GM21515 (cell line): ENCODE measurements at regions not wholly inside any gene's neighbourhood (a gene's known extent, or its start where the extent isn't known, plus 50 kb on each side); places are given as distances from the start of the nearest gene placed in this dataset.

Experiments
- ATAC-seq: cut with Tn5 transposase; IDR thresholded peaks from one replicate; pipeline ENCODE4 v1.9.1; 2021; ENCODE audit not compliant: unreplicated experiment

DNA sequence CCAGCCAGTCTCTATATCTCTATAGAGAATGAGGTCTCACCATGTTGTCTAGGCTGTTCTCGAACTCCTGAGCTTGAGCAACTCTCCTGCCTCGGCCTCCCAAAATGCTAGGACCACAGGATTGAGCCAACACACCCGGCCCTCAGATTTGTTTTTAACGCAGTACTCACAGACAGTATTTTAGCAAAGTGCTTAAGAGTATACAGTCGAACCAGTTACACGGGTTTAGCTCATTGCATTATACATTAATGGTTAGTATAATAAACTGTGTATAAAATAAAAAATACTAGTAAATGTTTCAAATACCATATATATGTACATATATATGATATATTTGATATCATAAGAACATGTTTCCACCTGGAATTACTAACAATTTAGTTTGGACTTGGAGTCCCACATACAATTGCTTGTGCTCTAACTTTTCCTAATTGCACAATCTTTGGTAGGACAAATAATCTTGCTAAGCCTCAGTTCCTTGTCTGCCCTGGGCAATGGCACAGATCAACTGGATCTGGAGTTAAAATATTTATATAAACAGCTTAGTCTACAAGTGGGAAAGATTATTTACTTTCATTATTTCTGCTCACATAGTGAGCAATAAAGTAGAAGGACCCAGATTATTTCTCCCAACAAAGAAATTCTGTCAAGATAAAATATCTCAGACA, 508.9 kb upstream of the LRATD1 start:
- ATAC-seq = no peak

DNA sequence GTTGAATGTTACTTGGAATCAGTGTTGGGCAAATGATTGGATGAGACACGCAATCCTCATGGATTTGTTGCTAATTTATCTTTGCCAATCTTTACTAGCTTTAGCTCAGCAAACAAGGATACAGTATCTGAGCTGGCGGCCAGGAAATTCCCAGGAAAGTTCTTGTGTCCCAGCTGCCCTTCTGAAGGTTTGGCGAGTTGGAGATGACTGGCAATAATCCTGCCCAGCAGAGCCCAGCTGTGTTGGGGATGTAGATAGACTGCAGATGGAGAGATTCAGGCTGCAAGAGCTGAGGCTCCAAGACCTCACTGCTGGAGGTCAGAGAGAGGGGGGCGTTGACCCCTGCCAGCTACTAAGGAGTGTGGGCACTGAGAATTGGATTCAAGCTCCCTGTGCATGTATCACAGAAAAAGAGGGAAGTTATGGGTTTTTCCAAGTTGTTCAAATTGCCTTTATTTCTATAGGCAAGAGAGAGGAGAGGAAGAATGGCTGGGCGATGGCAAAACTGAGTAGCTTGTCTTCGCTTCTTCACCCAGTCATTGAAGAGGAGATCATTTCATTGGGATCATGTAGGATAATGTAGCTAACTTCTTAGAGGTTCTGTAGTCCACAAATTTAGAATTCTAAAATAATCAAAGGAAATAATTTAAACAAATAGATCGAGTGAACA, 506.8 kb upstream of the LRATD1 start:
- ATAC-seq = no peak

GRCh38 chr2:14126846-14127245, 505.7 kb upstream of the LRATD1 start:
- no peak for ATAC-seq

DNA sequence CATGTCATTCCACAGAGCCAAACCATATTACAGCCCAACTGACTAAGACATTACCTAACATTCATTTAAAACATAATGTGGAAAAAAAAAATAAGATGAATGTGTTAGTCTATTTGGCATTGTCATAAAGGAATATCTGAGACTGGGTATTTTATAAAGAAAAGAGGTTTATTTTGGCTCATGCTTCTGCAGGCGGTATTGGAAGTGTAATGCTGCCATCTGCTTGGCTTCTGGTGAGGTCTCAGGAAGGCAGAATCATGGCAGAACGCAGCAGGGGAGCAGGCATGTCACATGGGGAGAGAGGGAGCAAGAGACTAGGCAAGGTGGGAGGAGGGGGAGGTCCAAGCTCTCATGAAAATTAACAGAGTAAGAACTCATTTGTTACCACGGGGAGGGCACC, 504.8 kb upstream of the LRATD1 start:
- no peak for ATAC-seq

DNA sequence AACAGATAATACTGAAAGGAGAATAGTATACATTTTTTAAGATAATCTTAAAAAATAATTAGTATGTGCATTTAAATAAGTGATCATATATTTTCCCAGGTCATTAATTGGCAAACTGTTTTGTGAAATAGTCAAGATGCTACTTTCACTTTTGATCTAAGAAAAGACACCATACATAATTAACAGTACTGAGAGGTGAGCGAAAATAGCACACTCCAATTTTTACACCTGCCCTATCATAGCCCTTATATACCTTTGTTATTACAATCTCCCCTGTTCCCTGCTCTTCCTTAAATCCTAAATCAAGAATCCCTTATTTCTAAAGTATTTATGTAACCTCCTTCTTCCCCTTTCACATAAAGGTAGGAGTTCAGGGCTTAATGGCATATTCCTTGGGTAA, 500.1 kb upstream of the LRATD1 start:
- ATAC-seq = no peak

- no peak for ATAC-seq
These were observed 497.7 kb upstream of the LRATD1 start for GRCh38 chr2:14134771-14135170.

GRCh38 chr2:14136030-14136429, 496.5 kb upstream of the LRATD1 start:
- no peak for ATAC-seq

DNA sequence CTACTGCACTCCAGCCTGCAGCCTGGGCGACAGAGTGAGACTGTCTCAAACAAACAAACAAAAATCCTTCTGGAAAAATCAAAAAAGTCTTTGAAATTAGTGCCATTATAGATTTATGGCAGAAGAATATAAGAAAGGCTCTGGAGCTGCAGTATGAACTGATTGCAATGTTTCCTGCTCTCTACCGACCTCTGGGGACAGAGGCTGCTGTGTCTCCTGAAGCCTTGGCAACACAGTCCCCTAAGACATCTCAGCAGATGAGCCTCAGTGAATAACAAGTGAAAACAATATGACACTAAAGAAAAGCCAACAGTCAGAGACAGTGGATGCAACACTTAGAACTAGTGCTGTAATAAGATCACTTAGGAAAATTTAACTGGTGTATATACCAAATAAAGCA, 494.9 kb upstream of the LRATD1 start:
- no peak for ATAC-seq

DNA sequence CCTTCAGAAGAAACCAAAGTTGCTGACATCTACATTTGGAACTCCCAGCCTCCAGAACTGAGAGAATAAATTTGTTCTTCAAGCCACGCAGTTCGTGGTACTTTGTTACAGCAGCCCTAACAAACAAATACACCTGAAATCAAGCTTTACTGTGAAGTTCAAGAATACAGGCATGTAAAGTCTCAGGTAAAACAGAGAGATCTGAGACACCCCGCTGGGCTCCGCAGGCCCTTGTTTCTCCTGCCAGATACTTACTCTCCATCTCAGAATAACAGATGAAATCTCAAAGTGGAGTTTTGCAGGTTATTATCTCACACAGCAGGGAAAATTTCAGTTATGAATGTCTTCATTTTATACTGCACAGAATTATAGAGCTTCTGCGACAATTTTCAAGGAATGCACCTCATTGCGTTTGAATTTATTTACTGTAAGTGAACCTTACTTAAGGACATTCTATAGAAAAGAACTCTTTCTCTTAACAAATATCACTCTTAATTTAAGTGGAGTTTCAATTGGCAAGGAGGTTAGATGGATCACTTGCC, 492.4 kb upstream of the LRATD1 start:
- ATAC-seq = no peak

DNA sequence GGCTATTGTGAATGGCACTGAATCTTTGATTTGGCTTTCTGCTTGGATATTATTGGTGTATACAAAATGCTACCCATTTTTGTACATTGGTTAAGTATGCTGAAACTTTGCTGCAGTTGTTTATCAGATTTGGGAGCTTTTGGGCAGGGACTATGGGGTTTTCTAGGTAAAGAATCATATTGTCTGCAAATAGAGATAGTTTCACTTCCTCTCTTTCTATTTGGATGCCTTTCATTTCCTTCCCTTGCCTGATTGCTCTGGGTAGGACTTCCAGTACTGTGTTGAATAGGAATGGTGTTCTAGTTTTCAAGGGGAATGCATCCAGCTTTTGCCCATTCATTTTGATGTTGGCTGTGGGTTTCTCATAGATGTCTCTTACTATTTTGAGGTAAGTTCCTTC, 489.1 kb upstream of the LRATD1 start:
- no peak for ATAC-seq

- ATAC-seq = no peak
These were observed 484.3 kb upstream of the LRATD1 start for GRCh38 chr2:14148216-14148615.

DNA sequence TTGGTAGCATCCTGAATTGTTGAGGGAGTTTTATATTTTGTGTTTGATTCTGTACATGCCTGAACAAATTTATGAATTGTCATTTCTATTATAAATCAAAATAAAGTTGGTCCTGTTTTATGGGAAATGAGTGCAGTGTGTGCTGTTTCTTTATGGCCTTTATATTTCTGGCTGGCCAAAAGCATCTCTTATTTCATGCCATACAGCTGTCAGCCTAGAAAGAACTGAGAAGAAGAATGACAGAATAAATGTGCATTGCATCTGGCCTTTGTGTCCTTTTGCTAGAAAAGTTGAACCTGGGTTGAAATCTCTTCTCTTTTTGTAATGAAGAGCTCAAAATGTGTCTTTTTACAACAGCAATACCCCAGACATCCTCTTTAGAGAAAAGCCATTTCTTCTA, 474.7 kb upstream of the LRATD1 start:
- no peak for ATAC-seq

GRCh38 chr2:14180333-14180732, 452.2 kb upstream of the LRATD1 start:
- ATAC-seq = no peak

GRCh38 chr2:14182227-14182946, 450.1 kb upstream of the LRATD1 start:
- ATAC-seq = no peak

GRCh38 chr2:14185906-14186305, 446.6 kb upstream of the LRATD1 start:
- no peak for ATAC-seq

DNA sequence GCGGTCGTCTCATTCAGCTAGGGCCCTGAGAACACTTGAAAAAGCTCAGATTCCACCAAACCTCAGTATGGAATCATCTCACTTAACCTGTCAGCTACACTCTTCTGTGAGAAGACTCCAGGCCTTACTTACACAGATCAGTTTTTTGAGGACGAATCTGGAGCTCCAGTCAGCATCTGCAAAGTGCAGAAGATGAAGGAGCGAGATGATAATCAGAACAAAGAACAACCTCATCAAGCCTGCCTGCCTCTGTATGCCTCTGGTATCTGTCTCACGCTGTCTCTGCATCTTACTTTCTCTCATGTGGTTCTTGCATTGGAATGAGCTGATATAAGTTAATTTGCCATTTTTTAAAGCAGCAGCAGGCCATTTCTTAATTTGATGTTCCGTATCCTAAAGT, 444.1 kb upstream of the LRATD1 start:
- ATAC-seq = no peak

- ATAC-seq = no peak
These were observed 442.6 kb upstream of the LRATD1 start for GRCh38 chr2:14189929-14190328.

DNA sequence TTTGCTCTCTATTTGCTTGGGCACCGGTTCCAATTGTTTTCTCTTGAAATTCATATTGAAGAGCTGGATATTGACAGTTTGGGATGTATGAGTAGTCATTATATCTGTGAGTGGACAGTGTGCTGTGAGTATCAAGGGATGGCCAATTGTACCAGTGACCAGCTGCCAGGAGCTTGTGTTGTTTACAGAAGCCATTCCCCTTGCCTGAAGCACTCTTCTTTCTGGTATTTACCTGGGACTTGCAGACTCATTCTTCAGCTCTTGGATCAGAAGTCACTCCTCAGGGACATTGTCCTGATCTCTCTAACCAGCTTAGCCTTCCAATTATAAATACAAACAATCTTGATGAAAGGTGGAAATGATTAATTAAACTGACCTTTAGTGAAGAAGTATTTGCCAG, 438.3 kb upstream of the LRATD1 start:
- ATAC-seq = no peak

DNA sequence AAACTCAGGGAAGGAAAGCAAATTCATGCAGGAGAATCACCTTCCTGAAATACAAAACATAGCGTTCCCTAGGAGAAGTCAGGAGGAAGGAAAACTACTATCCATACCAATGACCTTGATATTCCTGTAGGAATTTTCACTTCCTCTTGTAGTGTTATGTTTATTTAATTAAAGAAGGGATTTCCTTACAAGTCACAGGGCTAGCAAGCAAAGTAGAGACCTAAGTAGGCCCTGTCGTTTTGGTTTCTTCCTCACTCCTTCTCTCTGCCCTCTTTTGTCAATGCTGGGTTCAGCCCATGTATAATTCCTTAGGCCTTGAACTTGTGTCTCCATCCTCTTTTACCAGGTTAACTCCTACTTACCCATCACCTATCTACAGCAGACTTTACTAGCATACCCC, 435.2 kb upstream of the LRATD1 start:
- ATAC-seq = no peak

GRCh38 chr2:14199040-14199439, 433.5 kb upstream of the LRATD1 start:
- no peak for ATAC-seq

DNA sequence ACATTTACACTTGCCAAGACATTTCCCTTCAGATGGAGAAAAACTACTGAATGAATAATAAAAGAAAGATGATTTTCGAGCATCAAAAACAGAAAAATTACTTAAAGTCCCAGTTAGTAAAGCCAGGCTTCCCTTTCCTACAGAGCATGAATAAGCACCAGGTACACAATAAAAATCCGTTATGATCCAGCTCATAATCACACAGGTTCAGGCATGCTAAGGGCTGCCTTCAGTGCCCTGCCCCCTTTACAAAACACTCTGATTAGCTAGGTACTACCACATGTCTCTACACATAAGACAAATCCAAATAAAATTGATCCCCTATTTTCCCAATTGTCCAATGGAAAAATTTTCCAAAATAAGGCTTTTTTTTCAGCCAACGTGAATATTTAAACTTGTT, 413.2 kb upstream of the LRATD1 start:
- no peak for ATAC-seq

GRCh38 chr2:14220101-14220500, 412.4 kb upstream of the LRATD1 start:
- ATAC-seq = no peak
